ENCODE measurements at regions not wholly inside any gene's neighbourhood (a gene's known extent, or its start where the extent isn't known, plus 50 kb on each side); places are given as distances from the start of the nearest gene placed in this dataset.

- H2BK5ac ChIP-seq (ENCODE audit: low read depth, low read length, poor library complexity, severe bottlenecking): no peak overlapping the region
- H3K4me3 ChIP-seq (ENCODE audit: insufficient read depth, low read depth, low read length): no peak overlapping the region
- no peaks in the 10 kb centered on the region for H3K79me1 ChIP-seq (ENCODE audit: low read depth in 1 of 2, low read length in 2 of 2)
- no peak overlapping the region for H3K18ac ChIP-seq (ENCODE audit: low read depth, low read length)
- WGBS, 2 experiments (ENCODE audit: extremely low coverage in 2 of 2, insufficient read length in 1 of 2): no CpG with 5 or more reads among the region's 2 CpGs
- no peak overlapping the region for H4K8ac ChIP-seq (ENCODE audit: low read depth in 2 of 2, low read length in 2 of 2)
- H3K4me1 ChIP-seq (ENCODE audit: control insufficient read depth, insufficient read depth, low read length): no peaks in the 10 kb centered on the region
- H3K9me3 ChIP-seq (ENCODE audit: control insufficient read depth, insufficient read depth, low read length): peaks cover 3% of the 10 kb centered on the region; the same call in 1 of the 2 replicates
- ATAC-seq (ENCODE audit: low read depth) (no peak), DNase-seq (no peak)
- ChIA-PET CTCF (no interaction called here), POLR2A (ENCODE audit: unreplicated experiment) (no interaction called here)
- no peak overlapping the region for H3K27ac ChIP-seq (ENCODE audit: insufficient read depth, low read length)
- dilution Hi-C loops (cut with HindIII; ENCODE audit: low sequenced_read_pairs, unreplicated experiment): no loop called here
- no peak overlapping the region for H2BK20ac ChIP-seq (ENCODE audit: low read depth, low read length)
- no peak overlapping the region for H3K4me2 ChIP-seq (ENCODE audit: low read depth, low read length)
- H2AFZ ChIP-seq (replicated peaks; ENCODE audit: low read length, poor library complexity): no peak overlapping the region
- no peak overlapping the region for H4K5ac ChIP-seq (ENCODE audit: low read depth, low read length)
- H3K36me3 ChIP-seq (ENCODE audit: control insufficient read depth, insufficient read depth, low read length): no peaks in the 10 kb centered on the region
- H2AK5ac ChIP-seq (ENCODE audit: low read depth, low read length): no peak overlapping the region
- H2BK15ac ChIP-seq (ENCODE audit: low read depth, low read length): no peak overlapping the region
- no peak overlapping the region for H2BK120ac ChIP-seq (ENCODE audit: low read depth, low read length)
- no peak overlapping the region for H3K4ac ChIP-seq (ENCODE audit: low read depth, low read length)
- no peaks in the 10 kb centered on the region for H3K27me3 ChIP-seq (ENCODE audit: control insufficient read depth, insufficient read depth, low read length)
- no peaks in the 10 kb centered on the region for H4K20me1 ChIP-seq (ENCODE audit: insufficient read depth, low read length)
- no TSS peak for BruUV-seq (replicated peaks)
- H3K9ac ChIP-seq (ENCODE audit: low read depth, low read length): no peak overlapping the region
- intact Hi-C loops (cut with micrococcal nuclease): no loop called here
- TF ChIP-seq ELK1 (IDR thresholded peaks at IDR 0.05; ENCODE audit: borderline replicate concordance, low read depth, low read length) (no peak), BHLHE40 (IDR thresholded peaks at IDR 0.05; ENCODE audit: low read depth, low read length) (no peak), MAZ (IDR thresholded peaks at IDR 0.05; ENCODE audit: borderline replicate concordance, low read depth, low read length) (no peak), SMC3 (IDR thresholded peaks at IDR 0.05; ENCODE audit: low read depth, low read length) (no peak), RFX5 (IDR thresholded peaks at IDR 0.05; ENCODE audit: low read depth, low read length) (no peak), NFE2L2 (IDR thresholded peaks at IDR 0.05; ENCODE audit: low read depth, low read length) (no peak), CHD1 (IDR thresholded peaks at IDR 0.05; ENCODE audit: low read depth, low read length) (no peak), USF2 (IDR thresholded peaks at IDR 0.05; ENCODE audit: low read depth, low read length) (no peak), FOS (IDR thresholded peaks at IDR 0.05; ENCODE audit: low read depth, low read length) (no peak)
- TF ChIP-seq, protein P1, sequence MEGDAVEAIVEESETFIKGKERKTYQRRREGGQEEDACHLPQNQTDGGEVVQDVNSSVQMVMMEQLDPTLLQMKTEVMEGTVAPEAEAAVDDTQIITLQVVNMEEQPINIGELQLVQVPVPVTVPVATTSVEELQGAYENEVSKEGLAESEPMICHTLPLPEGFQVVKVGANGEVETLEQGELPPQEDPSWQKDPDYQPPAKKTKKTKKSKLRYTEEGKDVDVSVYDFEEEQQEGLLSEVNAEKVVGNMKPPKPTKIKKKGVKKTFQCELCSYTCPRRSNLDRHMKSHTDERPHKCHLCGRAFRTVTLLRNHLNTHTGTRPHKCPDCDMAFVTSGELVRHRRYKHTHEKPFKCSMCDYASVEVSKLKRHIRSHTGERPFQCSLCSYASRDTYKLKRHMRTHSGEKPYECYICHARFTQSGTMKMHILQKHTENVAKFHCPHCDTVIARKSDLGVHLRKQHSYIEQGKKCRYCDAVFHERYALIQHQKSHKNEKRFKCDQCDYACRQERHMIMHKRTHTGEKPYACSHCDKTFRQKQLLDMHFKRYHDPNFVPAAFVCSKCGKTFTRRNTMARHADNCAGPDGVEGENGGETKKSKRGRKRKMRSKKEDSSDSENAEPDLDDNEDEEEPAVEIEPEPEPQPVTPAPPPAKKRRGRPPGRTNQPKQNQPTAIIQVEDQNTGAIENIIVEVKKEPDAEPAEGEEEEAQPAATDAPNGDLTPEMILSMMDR (conservative IDR thresholded peaks at IDR 0.05; ENCODE audit: low read depth, low read length): no peak
- no peak overlapping the region for H4K91ac ChIP-seq (ENCODE audit: insufficient read depth, low read depth, low read length)
- H2AK9ac ChIP-seq (replicated peaks; ENCODE audit: low read depth, low read length, poor library complexity): no peak overlapping the region
- H3K9me1 ChIP-seq (ENCODE audit: insufficient read depth, low read length): no peaks in the 10 kb centered on the region
- H3K14ac ChIP-seq (replicated peaks; ENCODE audit: low read depth, low read length): no peak overlapping the region
- in situ Hi-C loops (cut with MboI; ENCODE audit: low sequenced_read_pairs): no loop called here
- no peak overlapping the region for H3K23ac ChIP-seq (ENCODE audit: low read depth, low read length)
- no peak overlapping the region for H3K56ac ChIP-seq (ENCODE audit: extremely low read depth, insufficient read depth, low read length)
Measured at GRCh38 chrX:142299406-142299805, 94.3 kb upstream of the MAGEC2 start.

Data from IMR-90 (cell line).